Skeletal muscle satellite cell (primary cell): ENCODE measurements at regions not wholly inside any gene's neighbourhood (a gene's known extent, or its start where the extent isn't known, plus 50 kb on each side); places are given as distances from the start of the nearest gene placed in this dataset.
A peak's percentile ranks its signal among the peaks of the same experiment; 100 is the strongest.

Experiments
- H3K27me3 ChIP-seq: 2 replicates; pipeline ENCODE4 v1.7.0; 2013; ENCODE audit warnings: low read length; ENCODE audit not compliant: control insufficient read depth, insufficient read depth
- H3K36me3 ChIP-seq: 2 replicates; pipeline ENCODE4 v1.7.0; 2013; ENCODE audit warnings: mild to moderate bottlenecking, control low read depth, low read length; ENCODE audit not compliant: insufficient read depth
- H3K4me1 ChIP-seq: 2 replicates; pipeline ENCODE4 v1.7.0; 2013; ENCODE audit warnings: low read length; ENCODE audit not compliant: control insufficient read depth, insufficient read depth
- H3K4me2 ChIP-seq: 2 replicates; pipeline ENCODE4 v1.7.0; 2013; ENCODE audit warnings: mild to moderate bottlenecking, low read length
- H3K4me3 ChIP-seq: 2 replicates; pipeline ENCODE4 v1.7.0; 2013; ENCODE audit warnings: low read length
- H3K9ac ChIP-seq: 2 replicates; pipeline ENCODE4 v1.7.0; 2013; ENCODE audit warnings: mild to moderate bottlenecking, low read depth, low read length, moderate library complexity
- H3K9me3 ChIP-seq: replicated peaks from 2 replicates; pipeline ENCODE4 v1.7.0; 2013; ENCODE audit warnings: mild to moderate bottlenecking, control low read depth, low read length

- Histone ChIP-seq H3K4me3 (no peak overlapping the region), H3K27me3 (no peaks in the 10 kb centered on the region), H3K36me3 (no peaks in the 10 kb centered on the region), H3K9ac (no peak overlapping the region), H3K4me1 (peaks cover 13% of the 10 kb centered on the region), H3K4me2 (no peak overlapping the region), H3K9me3 (no peaks in the 10 kb centered on the region)
Observed at GRCh38 chr2:168343586-168343985, 96.2 kb upstream of the STK39 start.

GRCh38 chr2:168344706-168345105 is 97.3 kb upstream of the STK39 start:
- H3K4me3 ChIP-seq, result no peak overlapping the region

GRCh38 chr2:168345601-168346000 is 98.2 kb upstream of the STK39 start:
- Histone ChIP-seq H3K27me3 (no peaks in the 10 kb centered on the region), H3K4me3 (no peak overlapping the region), H3K9me3 (no peaks in the 10 kb centered on the region), H3K36me3 (no peaks in the 10 kb centered on the region), H3K4me1 (peaks cover 13% of the 10 kb centered on the region), H3K4me2 (no peak overlapping the region), H3K9ac (no peak overlapping the region)

More at GRCh38 chr2:168344706-168345105, 97.3 kb upstream of the STK39 start:
- Histone ChIP-seq H3K27me3 (no peaks in the 10 kb centered on the region), H3K4me2 (no peak overlapping the region), H3K9ac (no peak overlapping the region), H3K36me3 (no peaks in the 10 kb centered on the region), H3K4me1 (peaks cover 13% of the 10 kb centered on the region), H3K9me3 (no peaks in the 10 kb centered on the region)

- Histone ChIP-seq H3K4me1 (peaks cover 13% of the 10 kb centered on the region), H3K4me2 (peak overlapping the region; percentile 89), H3K27me3 (no peaks in the 10 kb centered on the region), H3K4me3 (peak overlapping the region; percentile 81), H3K9me3 (no peaks in the 10 kb centered on the region), H3K36me3 (no peaks in the 10 kb centered on the region), H3K9ac (peak overlapping the region; percentile 86)
Observed at GRCh38 chr2:168346725-168347477, 99.5 kb upstream of the STK39 start.

- Histone ChIP-seq H3K9me3 (no peaks in the 10 kb centered on the region), H3K4me1 (peaks cover 13% of the 10 kb centered on the region), H3K9ac (no peak overlapping the region), H3K36me3 (no peaks in the 10 kb centered on the region), H3K27me3 (no peaks in the 10 kb centered on the region), H3K4me2 (no peak overlapping the region), H3K4me3 (no peak overlapping the region)
Observed at GRCh38 chr2:168348076-168348475, 100.7 kb upstream of the STK39 start.

GRCh38 chr2:168350380-168350779 is 103.0 kb upstream of the STK39 start:
- Histone ChIP-seq H3K36me3 (no peaks in the 10 kb centered on the region), H3K4me3 (no peak overlapping the region), H3K4me1 (peaks cover 5% of the 10 kb centered on the region)

GRCh38 chr2:168353251-168353650 is 102.8 kb upstream of the CERS6 start:
- no peaks in the 10 kb centered on the region for H3K9me3 ChIP-seq
- H3K4me2 ChIP-seq, result no peak overlapping the region
- H3K36me3 ChIP-seq, result no peaks in the 10 kb centered on the region
- no peak overlapping the region for H3K9ac ChIP-seq
- H3K27me3 ChIP-seq, result no peaks in the 10 kb centered on the region
- no peak overlapping the region for H3K4me3 ChIP-seq
- no peaks in the 10 kb centered on the region for H3K4me1 ChIP-seq

More at GRCh38 chr2:168350380-168350779, 103.0 kb upstream of the STK39 start:
- no peaks in the 10 kb centered on the region for H3K27me3 ChIP-seq
- H3K9ac ChIP-seq, result no peak overlapping the region
- no peak overlapping the region for H3K4me2 ChIP-seq
- H3K9me3 ChIP-seq, result no peaks in the 10 kb centered on the region

- Histone ChIP-seq H3K9me3 (no peaks in the 10 kb centered on the region), H3K27me3 (no peaks in the 10 kb centered on the region), H3K36me3 (no peaks in the 10 kb centered on the region), H3K4me1 (no peaks in the 10 kb centered on the region), H3K4me3 (no peak overlapping the region), H3K9ac (no peak overlapping the region), H3K4me2 (no peak overlapping the region)
Observed at GRCh38 chr2:168354499-168354898, 101.6 kb upstream of the CERS6 start.

- Histone ChIP-seq H3K27me3 (no peaks in the 10 kb centered on the region), H3K4me1 (no peaks in the 10 kb centered on the region), H3K9ac (no peak overlapping the region), H3K9me3 (no peaks in the 10 kb centered on the region), H3K36me3 (no peaks in the 10 kb centered on the region), H3K4me2 (no peak overlapping the region), H3K4me3 (no peak overlapping the region)
Observed at GRCh38 chr2:168355121-168355520, 101.0 kb upstream of the CERS6 start.

GRCh38 chr2:168355779-168356476 is 100.1 kb upstream of the CERS6 start:
- Histone ChIP-seq H3K4me1 (no peaks in the 10 kb centered on the region), H3K9me3 (no peaks in the 10 kb centered on the region), H3K36me3 (no peaks in the 10 kb centered on the region), H3K4me3 (no peak overlapping the region), H3K9ac (no peak overlapping the region), H3K27me3 (no peaks in the 10 kb centered on the region), H3K4me2 (no peak overlapping the region)

- Histone ChIP-seq H3K9me3 (no peaks in the 10 kb centered on the region), H3K36me3 (no peaks in the 10 kb centered on the region), H3K27me3 (no peaks in the 10 kb centered on the region), H3K4me1 (no peaks in the 10 kb centered on the region), H3K9ac (no peak overlapping the region), H3K4me2 (no peak overlapping the region), H3K4me3 (no peak overlapping the region)
Observed at GRCh38 chr2:168356477-168356835, 99.6 kb upstream of the CERS6 start.
